K562 (cell line): ENCODE measurements at regions not wholly inside any gene's neighbourhood (a gene's known extent, or its start where the extent isn't known, plus 50 kb on each side); places are given as distances from the start of the nearest gene placed in this dataset.

Experiments used
- ATAC-seq: fragments of 200-7000 bp; cut with Tn5 transposase; 3 replicates; pipeline ENCODE4 v1.9.1; 2020; ENCODE audit warnings: moderate library complexity
- BruUV-seq: library from RNA; stranded (reverse); fragments of 400-500 nt; replicated peaks from 2 replicates; lab custom pipeline; 2021; lab: Mats Ljungman, UMichigan
- CTCF ChIA-PET: fragments of 300-600 bp; formaldehyde crosslinking; extraction: SDS; loops from one replicate; lab custom pipeline; 2021; ENCODE audit warnings: low intra/inter-chr PET ratio; lab: Yijun Ruan, JAX
- POLR2A ChIA-PET: fragments of 300-600, 350-650 bp; sonication (Branson Sonifier 250); formaldehyde crosslinking; extraction: SDS; loops from one replicate; lab custom pipeline; 2021; ENCODE audit warnings: antibody characterized with exemption, inconsistent platforms; lab: Yijun Ruan, JAX
- DNase-seq, 4 experiments: peaks; one replicate each; pipeline versions ENCODE4 v3.0.0 to v3.0.0-alpha.2; 2011 to 2018; ENCODE audit warnings: low spot score in 3 of 4, mixed read lengths in 3 of 4; ENCODE audit errors: extremely low read depth in 1 of 4
- FAIRE-seq: peaks from 2 replicates; lab custom pipeline; 2011; peaks lifted over from hg19 to GRCh38; lab: Jason Lieb, UNC
- H2AFZ ChIP-seq: 2 replicates; pipeline ENCODE4 v1.6.0; 2011; ENCODE audit warnings: low read depth, low read length, control low read depth, inconsistent platforms
- H3K27ac ChIP-seq: fragments of 200-600 bp; 3 replicates; pipeline ENCODE4 v1.8.0; 2011; ENCODE audit warnings: low read depth, mild to moderate bottlenecking, control low read depth, inconsistent platforms, low read length, moderate library complexity, mixed read lengths; ENCODE audit errors: extremely low read depth
- H3K27me3 ChIP-seq, 2 experiments: fragments of 300-600 bp in 1 of 2; 2 replicates in 1 of 2; 3 replicates in 1 of 2; pipeline versions ENCODE4 v1.6.0 to v1.8.0; 2011; ENCODE audit warnings: inconsistent platforms in 2 of 2, low read length in 2 of 2, mild to moderate bottlenecking in 1 of 2, mixed read lengths in 1 of 2, moderate library complexity in 1 of 2; ENCODE audit not compliant: control insufficient read depth in 2 of 2, insufficient read depth in 2 of 2
- H3K36me3 ChIP-seq: fragments of 300-600 bp; 3 replicates; pipeline ENCODE4 v1.8.0; 2011; ENCODE audit warnings: mild to moderate bottlenecking, low read length, inconsistent platforms; ENCODE audit not compliant: control insufficient read depth, insufficient read depth
- H3K4me1 ChIP-seq, 2 experiments: fragments of 200-600 bp in 1 of 2; replicated peaks in 1 of 2; 2 replicates in 1 of 2; 3 replicates in 1 of 2; pipeline versions ENCODE4 v1.5.1 to v1.8.0; 2011; ENCODE audit warnings: inconsistent platforms in 2 of 2, low read length in 2 of 2, mild to moderate bottlenecking in 1 of 2, mixed read lengths in 1 of 2, moderate library complexity in 1 of 2; ENCODE audit not compliant: control insufficient read depth in 2 of 2, insufficient read depth in 2 of 2
- H3K4me2 ChIP-seq: 2 replicates; pipeline ENCODE4 v1.6.1; 2011; ENCODE audit warnings: low read length, control low read depth, inconsistent platforms, mixed read lengths; ENCODE audit not compliant: insufficient read depth
- H3K4me3 ChIP-seq: fragments of 200-600 bp; sonication (generic), shearing (Covaris generic); 2 replicates; pipeline ENCODE4 v1.5.1; 2016; ENCODE audit warnings: control low read depth, inconsistent platforms
- H3K79me2 ChIP-seq: fragments of 200-600 bp; 3 replicates; pipeline ENCODE4 v1.8.0; 2011; ENCODE audit warnings: low read length, inconsistent platforms; ENCODE audit not compliant: control insufficient read depth, insufficient read depth
- H3K9ac ChIP-seq, 2 experiments: 2 replicates each; pipeline versions ENCODE4 v1.6.0 to v1.6.1; 2011; ENCODE audit warnings: low read depth in 2 of 2, low read length in 2 of 2, control low read depth in 1 of 2, inconsistent platforms in 1 of 2, mild to moderate bottlenecking in 1 of 2, mixed read lengths in 1 of 2; ENCODE audit not compliant: insufficient read depth in 1 of 2
- H3K9me1 ChIP-seq: one replicate; pipeline ENCODE4 v1.6.0; 2011; ENCODE audit warnings: inconsistent platforms, mild to moderate bottlenecking, low read length, moderate library complexity; ENCODE audit not compliant: control insufficient read depth, insufficient read depth
- H3K9me3 ChIP-seq: replicated peaks from 2 replicates; pipeline ENCODE4 v1.5.1; 2011; ENCODE audit warnings: low read depth, low read length, inconsistent platforms; ENCODE audit not compliant: control insufficient read depth, insufficient read depth
- H4K20me1 ChIP-seq: replicated peaks from 2 replicates; pipeline ENCODE4 v1.6.1; 2011; ENCODE audit warnings: low read length, inconsistent platforms, mixed read lengths; ENCODE audit not compliant: control insufficient read depth, insufficient read depth
- HDAC6 ChIP-seq: IDR thresholded peaks from 2 replicates; pipeline ENCODE4 v1.6.1; 2012; ENCODE audit warnings: low read depth, mild to moderate bottlenecking, control low read depth, inconsistent platforms, low read length, moderate library complexity
- NONO ChIP-seq, 2 experiments: fragments of 200-400 bp in 1 of 2; fragments of 450-650 bp in 1 of 2; formaldehyde crosslinking in 1 of 2; IDR thresholded peaks; 2 replicates each; pipeline ENCODE4 v1.6.1; 2017; ENCODE audit warnings: low read depth in 2 of 2, mild to moderate bottlenecking in 2 of 2, moderate library complexity in 2 of 2, low read length in 1 of 2
- RAD51 ChIP-seq: fragments of 450-650 bp; IDR thresholded peaks from 2 replicates; pipeline ENCODE4 v1.7.1; 2016; ENCODE audit warnings: low read depth, mild to moderate bottlenecking, borderline replicate concordance
- STAG1 ChIP-seq: sonication (generic); formaldehyde crosslinking; IDR thresholded peaks from 2 replicates; pipeline ENCODE4 v1.5.0; 2020; ENCODE audit warnings: missing genetic modification reagents, borderline replicate concordance
- ZNF274 ChIP-seq: IDR thresholded peaks from 2 replicates; pipeline ENCODE4 v1.6.1; 2011; ENCODE audit warnings: low read depth, mild to moderate bottlenecking, low read length, moderate library complexity, borderline replicate concordance
- WGBS: fragments of 100-300 bp; shearing (Covaris generic); methylation state at CpG from one replicate; pipeline ENCODE4 v1.1.6; 2016; ENCODE audit warnings: low coverage, mixed read lengths; ENCODE audit not compliant: insufficient coverage; ENCODE audit errors: missing lambda C conversion rate; 5-methylcytosine and 5-hydroxymethylcytosine counted together
- in situ Hi-C: fragments of 300-500 bp; cut with MboI; formaldehyde crosslinking; loops from 4 replicates; pipeline ENCODE4 v1.15.0; 2018; ENCODE audit warnings: inconsistent platforms, mixed read lengths
- intact Hi-C: fragments of 100-400 bp; cut with micrococcal nuclease; formaldehyde crosslinking; loops from 2 replicates; pipeline ENCODE4 v1.14.2; 2022
- TF ChIP-seq, protein P1 (sequence below): sonication (generic); formaldehyde crosslinking; IDR thresholded peaks from 2 replicates; pipeline ENCODE4 v1.8.0; 2022; ENCODE audit warnings: missing genetic modification reagents, mild to moderate bottlenecking, borderline replicate concordance
- TF ChIP-seq, protein P2 (sequence below), 3 experiments: fragments of 200-800 bp in 1 of 3; sonication (Bioruptor generic) in 1 of 3; sonication (generic) in 1 of 3; formaldehyde crosslinking in 1 of 3; IDR thresholded peaks; 2 replicates each; pipeline versions ENCODE4 v1.6.1 to v1.8.0; 2016 to 2022; ENCODE audit warnings: mild to moderate bottlenecking in 2 of 3, missing compliant biosample characterization in 2 of 3, missing genetic modification characterization in 2 of 3, missing genetic modification reagents in 1 of 3

DNA sequence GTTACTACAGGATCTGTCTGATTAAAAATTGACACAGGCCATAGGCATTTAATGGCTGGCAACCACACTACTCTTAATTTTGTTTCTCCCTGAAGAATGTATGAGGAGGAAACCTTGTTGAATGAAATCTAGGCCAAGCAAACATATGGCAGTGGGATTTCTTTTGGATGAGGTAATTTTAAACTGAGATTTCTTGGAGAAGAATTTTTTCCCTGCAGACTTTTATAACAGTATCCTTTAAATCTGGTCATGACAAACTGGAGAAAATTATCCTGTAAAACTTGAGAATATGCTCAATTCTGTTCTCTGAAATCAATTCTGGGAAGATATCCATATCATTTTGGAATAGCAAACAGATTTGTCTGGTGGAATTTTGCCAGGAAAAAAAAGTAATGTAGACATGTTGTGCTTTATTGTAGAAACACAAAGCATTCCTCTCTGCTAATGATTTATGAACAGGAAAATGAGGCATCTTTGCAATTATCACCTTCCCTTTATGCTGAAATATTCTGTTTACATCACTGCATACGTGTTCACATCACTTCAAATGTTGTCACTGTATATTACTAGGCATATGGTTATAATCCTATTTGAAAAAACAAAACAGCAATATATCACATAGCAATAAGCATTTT lies 108.3 kb upstream of the ARSJ start:
- Histone ChIP-seq H3K27me3 (no peaks in the 10 kb centered on the region), H2AFZ (no peak overlapping the region), H3K36me3 (no peaks in the 10 kb centered on the region), H3K9me3 (no peaks in the 10 kb centered on the region; the same call in 1 of the 2 replicates), H3K9me1 (no peaks in the 10 kb centered on the region)
- 0% methylated on average over 1 of the region's 1 CpG for WGBS
- POLR2A ChIA-PET, result no interaction called here
- TF ChIP-seq STAG1 (CRISPR knock-in tag), result no peak
- TF ChIP-seq, protein P1, sequence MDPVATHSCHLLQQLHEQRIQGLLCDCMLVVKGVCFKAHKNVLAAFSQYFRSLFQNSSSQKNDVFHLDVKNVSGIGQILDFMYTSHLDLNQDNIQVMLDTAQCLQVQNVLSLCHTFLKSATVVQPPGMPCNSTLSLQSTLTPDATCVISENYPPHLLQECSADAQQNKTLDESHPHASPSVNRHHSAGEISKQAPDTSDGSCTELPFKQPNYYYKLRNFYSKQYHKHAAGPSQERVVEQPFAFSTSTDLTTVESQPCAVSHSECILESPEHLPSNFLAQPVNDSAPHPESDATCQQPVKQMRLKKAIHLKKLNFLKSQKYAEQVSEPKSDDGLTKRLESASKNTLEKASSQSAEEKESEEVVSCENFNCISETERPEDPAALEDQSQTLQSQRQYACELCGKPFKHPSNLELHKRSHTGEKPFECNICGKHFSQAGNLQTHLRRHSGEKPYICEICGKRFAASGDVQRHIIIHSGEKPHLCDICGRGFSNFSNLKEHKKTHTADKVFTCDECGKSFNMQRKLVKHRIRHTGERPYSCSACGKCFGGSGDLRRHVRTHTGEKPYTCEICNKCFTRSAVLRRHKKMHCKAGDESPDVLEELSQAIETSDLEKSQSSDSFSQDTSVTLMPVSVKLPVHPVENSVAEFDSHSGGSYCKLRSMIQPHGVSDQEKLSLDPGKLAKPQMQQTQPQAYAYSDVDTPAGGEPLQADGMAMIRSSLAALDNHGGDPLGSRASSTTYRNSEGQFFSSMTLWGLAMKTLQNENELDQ (CRISPR knock-in tag), result no peak
- TF ChIP-seq, all 486 proteins: peak for 0
- DNase-seq (no peak), FAIRE-seq (no peak), ATAC-seq (no peak)
- Histone ChIP-seq H3K27ac (no peak overlapping the region), H3K9ac (no peak overlapping the region), H3K4me1 (no peaks in the 10 kb centered on the region), H3K4me3 (no peak overlapping the region), H4K20me1 (no peaks in the 10 kb centered on the region), H3K79me2 (no peaks in the 10 kb centered on the region), H3K4me2 (no peak overlapping the region)
- intact Hi-C loops, result no loop called here
- in situ Hi-C loops, result no loop called here
- no TSS peak for BruUV-seq
- CTCF ChIA-PET, result interaction anchor here (0.5 kb wide), 1 partner anchor 30 kb away, joined by 3 read pairs; no protein-coding TSS in a partner anchor

DNA sequence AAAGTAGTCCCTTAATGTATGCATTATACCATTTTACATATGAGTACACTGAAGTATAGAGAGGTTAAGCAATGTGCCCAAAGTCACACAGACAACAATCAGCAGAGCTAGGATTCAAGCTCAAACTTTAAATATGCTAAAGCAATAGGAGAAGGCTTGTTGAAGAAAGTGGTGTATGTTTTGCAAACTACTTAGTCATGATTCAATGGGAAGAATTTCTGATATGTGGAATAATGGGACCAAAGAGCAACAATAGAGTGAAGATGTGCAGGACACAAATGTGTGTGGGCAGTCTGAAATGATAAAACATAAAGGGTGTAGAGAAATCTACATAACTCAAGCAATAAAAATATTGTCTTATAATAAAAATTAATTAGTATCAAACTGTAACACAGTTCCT lies 109.0 kb upstream of the ARSJ start:
- no peak overlapping the region for H3K9ac ChIP-seq
- DNase-seq (no peak), FAIRE-seq (no peak), ATAC-seq (no peak)
- CTCF ChIA-PET, result no interaction called here
- H3K9me1 ChIP-seq, result no peaks in the 10 kb centered on the region
- no peak for TF ChIP-seq ZNF274
- TF ChIP-seq NONO (IDR thresholded peaks at IDR 0.05; ENCODE audit: low read depth in 2 of 2, low read length in 1 of 2), result no peak
- TF ChIP-seq, protein P2, sequence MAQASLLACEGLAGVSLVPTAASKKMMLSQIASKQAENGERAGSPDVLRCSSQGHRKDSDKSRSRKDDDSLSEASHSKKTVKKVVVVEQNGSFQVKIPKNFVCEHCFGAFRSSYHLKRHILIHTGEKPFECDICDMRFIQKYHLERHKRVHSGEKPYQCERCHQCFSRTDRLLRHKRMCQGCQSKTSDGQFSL (CRISPR knock-in tag; IDR thresholded peaks at IDR 0.05), result no peak
- TF ChIP-seq, protein P2 (tag; IDR thresholded peaks at IDR 0.05), result no peak
- TF ChIP-seq RAD51, result no peak
- TF ChIP-seq HDAC6, result no peak
- H3K27ac ChIP-seq, result no peak overlapping the region
- no peaks in the 10 kb centered on the region for H3K79me2 ChIP-seq
- no peaks in the 10 kb centered on the region; the same call in 1 of the 2 replicates for H3K9me3 ChIP-seq
- intact Hi-C loops (no loop called here), in situ Hi-C loops (no loop called here)
- H4K20me1 ChIP-seq, result no peaks in the 10 kb centered on the region
- no peak overlapping the region for H3K4me3 ChIP-seq
- no peaks in the 10 kb centered on the region for H3K4me1 ChIP-seq
- POLR2A ChIA-PET, result no interaction called here
- no peak overlapping the region for H3K4me2 ChIP-seq
- BruUV-seq, result no TSS peak
- no peak overlapping the region for H2AFZ ChIP-seq
- no peaks in the 10 kb centered on the region for H3K27me3 ChIP-seq
- no peaks in the 10 kb centered on the region for H3K36me3 ChIP-seq
